ENCODE measurements at regions not wholly inside any gene's neighbourhood (a gene's known extent, or its start where the extent isn't known, plus 50 kb on each side); places are given as distances from the start of the nearest gene placed in this dataset.
"Not testable (repeated sequence)": the region's sequence is repeated elsewhere in the genome, so short reads cannot be mapped to it uniquely, and the experiment has no call there.

GRCh38 chr17:71502443-71502842 is 618.4 kb upstream of the SOX9 start:
- no peaks in the 10 kb centered on the region for H3K27me3 ChIP-seq
- DNase-seq (ENCODE audit: low spot score), result no peak
- H3K9me3 ChIP-seq, result no peaks in the 10 kb centered on the region
- H3K36me3 ChIP-seq, result no peaks in the 10 kb centered on the region
- no peak overlapping the region for H3K4me3 ChIP-seq
- H3K4me1 ChIP-seq, result no peaks in the 10 kb centered on the region
- no peak overlapping the region for H3K27ac ChIP-seq
- TF ChIP-seq, protein P1, sequence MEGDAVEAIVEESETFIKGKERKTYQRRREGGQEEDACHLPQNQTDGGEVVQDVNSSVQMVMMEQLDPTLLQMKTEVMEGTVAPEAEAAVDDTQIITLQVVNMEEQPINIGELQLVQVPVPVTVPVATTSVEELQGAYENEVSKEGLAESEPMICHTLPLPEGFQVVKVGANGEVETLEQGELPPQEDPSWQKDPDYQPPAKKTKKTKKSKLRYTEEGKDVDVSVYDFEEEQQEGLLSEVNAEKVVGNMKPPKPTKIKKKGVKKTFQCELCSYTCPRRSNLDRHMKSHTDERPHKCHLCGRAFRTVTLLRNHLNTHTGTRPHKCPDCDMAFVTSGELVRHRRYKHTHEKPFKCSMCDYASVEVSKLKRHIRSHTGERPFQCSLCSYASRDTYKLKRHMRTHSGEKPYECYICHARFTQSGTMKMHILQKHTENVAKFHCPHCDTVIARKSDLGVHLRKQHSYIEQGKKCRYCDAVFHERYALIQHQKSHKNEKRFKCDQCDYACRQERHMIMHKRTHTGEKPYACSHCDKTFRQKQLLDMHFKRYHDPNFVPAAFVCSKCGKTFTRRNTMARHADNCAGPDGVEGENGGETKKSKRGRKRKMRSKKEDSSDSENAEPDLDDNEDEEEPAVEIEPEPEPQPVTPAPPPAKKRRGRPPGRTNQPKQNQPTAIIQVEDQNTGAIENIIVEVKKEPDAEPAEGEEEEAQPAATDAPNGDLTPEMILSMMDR (IDR thresholded peaks at IDR 0.05), result no peak

- Histone ChIP-seq H3K9me3 (no peaks in the 10 kb centered on the region), H3K36me3 (no peaks in the 10 kb centered on the region), H3K4me1 (no peaks in the 10 kb centered on the region), H3K27ac (no peak overlapping the region), H3K4me3 (no peak overlapping the region), H3K27me3 (no peaks in the 10 kb centered on the region)
- DNase-seq (ENCODE audit: low spot score), result no peak
- TF ChIP-seq, protein P1 (IDR thresholded peaks at IDR 0.05), result no peak
Measured at GRCh38 chr17:71503710-71504465, 616.9 kb upstream of the SOX9 start.

- Histone ChIP-seq H3K9me3 (no peaks in the 10 kb centered on the region), H3K4me3 (no peak overlapping the region), H3K27me3 (no peaks in the 10 kb centered on the region), H3K27ac (no peak overlapping the region), H3K36me3 (no peaks in the 10 kb centered on the region), H3K4me1 (no peaks in the 10 kb centered on the region)
- DNase-seq (ENCODE audit: low spot score), result no peak
- TF ChIP-seq, protein P1 (IDR thresholded peaks at IDR 0.05), result no peak
Measured at GRCh38 chr17:71505200-71505599, 615.6 kb upstream of the SOX9 start.

- Histone ChIP-seq H3K4me3 (no peak overlapping the region), H3K27me3 (no peaks in the 10 kb centered on the region), H3K4me1 (no peaks in the 10 kb centered on the region), H3K9me3 (no peaks in the 10 kb centered on the region), H3K36me3 (no peaks in the 10 kb centered on the region), H3K27ac (no peak overlapping the region)
- DNase-seq (ENCODE audit: low spot score), result no peak
- TF ChIP-seq, protein P1 (IDR thresholded peaks at IDR 0.05), result no peak
Measured at GRCh38 chr17:71505981-71506380, 614.8 kb upstream of the SOX9 start.

DNA sequence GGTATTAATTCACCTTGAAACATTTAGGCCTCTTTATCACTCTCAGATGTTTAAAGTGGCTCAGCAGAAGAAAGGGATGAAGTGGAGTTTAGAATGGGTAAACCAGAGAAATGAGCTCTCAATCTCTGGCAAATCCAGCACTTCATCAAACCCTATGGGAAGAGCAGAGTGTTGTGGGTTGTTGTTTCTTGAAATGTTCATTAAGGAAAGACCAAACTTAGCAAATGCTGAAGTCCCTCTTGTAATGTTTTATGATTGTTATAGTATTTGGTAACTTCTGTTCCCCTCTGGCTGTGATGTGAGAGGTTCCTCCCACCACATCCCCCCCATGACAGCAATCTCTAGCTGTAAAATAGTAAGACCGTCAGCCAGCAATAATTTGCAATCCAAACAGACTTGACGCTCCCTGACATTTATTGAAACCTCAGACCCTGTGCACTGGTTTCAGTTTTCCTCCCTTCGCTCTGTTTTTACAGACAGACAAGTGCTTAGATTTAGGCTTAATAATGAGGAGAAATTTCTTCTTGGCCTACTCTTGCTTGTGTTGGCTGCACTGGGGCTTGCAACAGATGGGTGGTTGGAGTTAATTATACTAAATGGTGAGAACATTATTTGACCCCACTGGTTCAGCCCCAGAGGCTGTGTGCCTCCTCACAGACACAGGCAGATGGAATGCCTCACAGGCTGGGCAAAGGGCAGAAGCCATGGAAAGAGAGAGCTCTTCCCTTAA is 609.4 kb upstream of the SOX9 start:
- H3K9me3 ChIP-seq, result no peaks in the 10 kb centered on the region
- no peak overlapping the region for H3K27ac ChIP-seq
- no peak overlapping the region for H3K4me3 ChIP-seq
- TF ChIP-seq, protein P1 (IDR thresholded peaks at IDR 0.05), result no peak
- DNase-seq (ENCODE audit: low spot score), result no peak
- no peaks in the 10 kb centered on the region for H3K4me1 ChIP-seq
- H3K27me3 ChIP-seq, result no peaks in the 10 kb centered on the region
- H3K36me3 ChIP-seq, result no peaks in the 10 kb centered on the region

DNA sequence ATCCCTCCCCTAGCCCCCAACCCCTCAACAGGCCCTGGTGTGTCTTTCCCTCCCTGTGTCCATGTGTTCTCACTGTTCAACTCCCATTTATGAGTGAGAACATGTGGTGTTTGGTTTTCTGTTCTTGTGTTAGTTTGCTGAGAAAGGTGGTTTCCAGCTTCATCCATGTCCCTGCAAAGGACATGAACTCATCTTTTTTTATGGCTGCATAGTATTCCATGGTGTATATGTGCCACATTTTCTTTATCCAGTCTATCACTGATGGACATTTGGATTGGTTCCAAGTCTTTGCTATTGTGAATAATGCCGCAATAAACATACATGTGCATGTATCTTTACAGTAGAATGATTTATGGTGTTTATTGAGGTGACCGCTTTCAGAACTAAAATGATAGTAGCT is 607.1 kb upstream of the SOX9 start:
- not testable (repeated sequence) for H3K36me3 ChIP-seq; H3K4me3 ChIP-seq; H3K27ac ChIP-seq; DNase-seq (ENCODE audit: low spot score); H3K4me1 ChIP-seq; H3K9me3 ChIP-seq; H3K27me3 ChIP-seq
